NB4 (cell line): ENCODE measurements at regions not wholly inside any gene's neighbourhood (a gene's known extent, or its start where the extent isn't known, plus 50 kb on each side); places are given as distances from the start of the nearest gene placed in this dataset.
"Not testable (repeated sequence)": the region's sequence is repeated elsewhere in the genome, so short reads cannot be mapped to it uniquely, and the experiment has no call there.

Experiments
- MYC ChIP-seq: IDR thresholded peaks from 2 replicates; pipeline ENCODE4 v1.6.1; 2011; ENCODE audit warnings: low read depth, low read length
- POLR2A ChIP-seq: IDR thresholded peaks from 2 replicates; pipeline ENCODE4 v1.6.1; 2011; ENCODE audit warnings: mild to moderate bottlenecking; ENCODE audit not compliant: insufficient read length; ENCODE audit errors: extremely low read depth
- TF ChIP-seq, protein P1 (sequence below): IDR thresholded peaks from one replicate; pipeline ENCODE4 v1.5.1; 2012; ENCODE audit warnings: low read depth, low read length
- TF ChIP-seq, protein P2 (sequence below): IDR thresholded peaks from 2 replicates; pipeline ENCODE4 v1.6.1; 2011; ENCODE audit warnings: low read depth, low read length

DNA sequence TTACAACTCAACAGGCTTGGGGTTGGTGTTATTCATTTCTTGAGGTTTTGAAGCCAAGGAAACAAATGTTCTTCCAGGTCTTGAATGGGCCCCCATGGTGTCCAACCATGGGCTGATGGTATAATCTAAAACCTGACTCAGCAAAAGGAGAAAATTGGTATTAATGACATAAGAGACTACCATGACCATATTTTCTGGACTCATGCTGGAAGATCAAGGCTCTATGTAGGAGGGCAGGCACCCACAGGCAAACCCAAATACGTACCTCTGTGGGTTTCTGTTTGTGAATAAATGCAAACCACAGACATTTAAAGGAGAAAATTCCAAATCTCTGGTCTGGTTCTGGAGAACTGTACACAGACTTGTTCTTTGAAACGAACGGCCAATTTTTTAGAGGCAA lies 135.1 kb upstream of the VOPP1 start:
- TF ChIP-seq, protein P1, sequence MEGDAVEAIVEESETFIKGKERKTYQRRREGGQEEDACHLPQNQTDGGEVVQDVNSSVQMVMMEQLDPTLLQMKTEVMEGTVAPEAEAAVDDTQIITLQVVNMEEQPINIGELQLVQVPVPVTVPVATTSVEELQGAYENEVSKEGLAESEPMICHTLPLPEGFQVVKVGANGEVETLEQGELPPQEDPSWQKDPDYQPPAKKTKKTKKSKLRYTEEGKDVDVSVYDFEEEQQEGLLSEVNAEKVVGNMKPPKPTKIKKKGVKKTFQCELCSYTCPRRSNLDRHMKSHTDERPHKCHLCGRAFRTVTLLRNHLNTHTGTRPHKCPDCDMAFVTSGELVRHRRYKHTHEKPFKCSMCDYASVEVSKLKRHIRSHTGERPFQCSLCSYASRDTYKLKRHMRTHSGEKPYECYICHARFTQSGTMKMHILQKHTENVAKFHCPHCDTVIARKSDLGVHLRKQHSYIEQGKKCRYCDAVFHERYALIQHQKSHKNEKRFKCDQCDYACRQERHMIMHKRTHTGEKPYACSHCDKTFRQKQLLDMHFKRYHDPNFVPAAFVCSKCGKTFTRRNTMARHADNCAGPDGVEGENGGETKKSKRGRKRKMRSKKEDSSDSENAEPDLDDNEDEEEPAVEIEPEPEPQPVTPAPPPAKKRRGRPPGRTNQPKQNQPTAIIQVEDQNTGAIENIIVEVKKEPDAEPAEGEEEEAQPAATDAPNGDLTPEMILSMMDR: not testable (repeated sequence)
- TF ChIP-seq POLR2A, MYC: not testable (repeated sequence)
- TF ChIP-seq, protein P2, sequence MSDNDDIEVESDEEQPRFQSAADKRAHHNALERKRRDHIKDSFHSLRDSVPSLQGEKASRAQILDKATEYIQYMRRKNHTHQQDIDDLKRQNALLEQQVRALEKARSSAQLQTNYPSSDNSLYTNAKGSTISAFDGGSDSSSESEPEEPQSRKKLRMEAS: not testable (repeated sequence)
